ENCODE measurements at regions not wholly inside any gene's neighbourhood (a gene's known extent, or its start where the extent isn't known, plus 50 kb on each side); places are given as distances from the start of the nearest gene placed in this dataset.

- no peak for TF ChIP-seq CTCF (IDR thresholded peaks at IDR 0.05; ENCODE audit: insufficient read depth, low read length)
- no peak for DNase-seq (ENCODE audit: low read depth)
- H3K4me3 ChIP-seq (ENCODE audit: low read depth, low read length), result no peak overlapping the region
Observed at GRCh38 chr14:49489341-49489740, 96.8 kb downstream of the RPS29 start.

- no peak overlapping the region for H3K4me3 ChIP-seq (ENCODE audit: low read depth, low read length)
Observed at GRCh38 chr14:49487238-49487637, 98.9 kb downstream of the RPS29 start.

GRCh38 chr14:49485290-49485689 is 100.9 kb downstream of the RPS29 start:
- H3K4me3 ChIP-seq (ENCODE audit: low read depth, low read length), result no peak overlapping the region
- DNase-seq (ENCODE audit: low read depth), result no peak
- no peak for TF ChIP-seq CTCF (IDR thresholded peaks at IDR 0.05; ENCODE audit: insufficient read depth, low read length)

More at GRCh38 chr14:49487238-49487637, 98.9 kb downstream of the RPS29 start:
- no peak for DNase-seq (ENCODE audit: low read depth)
- no peak for TF ChIP-seq CTCF (IDR thresholded peaks at IDR 0.05; ENCODE audit: insufficient read depth, low read length)

GRCh38 chr14:49484180-49484579 is 102.0 kb downstream of the RPS29 start:
- TF ChIP-seq CTCF (IDR thresholded peaks at IDR 0.05; ENCODE audit: insufficient read depth, low read length), result no peak
- no peak for DNase-seq (ENCODE audit: low read depth)
- no peak overlapping the region for H3K4me3 ChIP-seq (ENCODE audit: low read depth, low read length)

GRCh38 chr14:49483268-49483667 is 102.9 kb downstream of the RPS29 start:
- no peak for DNase-seq (ENCODE audit: low read depth)
- no peak overlapping the region for H3K4me3 ChIP-seq (ENCODE audit: low read depth, low read length)
- no peak for TF ChIP-seq CTCF (IDR thresholded peaks at IDR 0.05; ENCODE audit: insufficient read depth, low read length)

- no peak overlapping the region for H3K4me3 ChIP-seq (ENCODE audit: low read depth, low read length)
- no peak for TF ChIP-seq CTCF (IDR thresholded peaks at IDR 0.05; ENCODE audit: insufficient read depth, low read length)
Observed at GRCh38 chr14:49480979-49481498, 105.1 kb downstream of the RPS29 start.

More at GRCh38 chr14:49480979-49481498, 105.1 kb downstream of the RPS29 start:
- DNase-seq (ENCODE audit: low read depth), result no peak

Measured in fibroblast of the aortic adventitia (primary cell).